Glutamatergic neuron (in vitro differentiated cells): ENCODE measurements at regions not wholly inside any gene's neighbourhood (a gene's known extent, or its start where the extent isn't known, plus 50 kb on each side); places are given as distances from the start of the nearest gene placed in this dataset.

Source experiments
- DNase-seq: peaks from one replicate; pipeline ENCODE4 v3.0.0; 2022
- H3K27ac Mint-ChIP-seq: one replicate; pipeline ENCODE4 v1.8.0; 2020; ENCODE audit warnings: mild to moderate bottlenecking, mixed read lengths, inconsistent platforms; ENCODE audit not compliant: unreplicated experiment
- H3K27me3 Mint-ChIP-seq: one replicate; pipeline ENCODE4 v1.8.0; 2020; ENCODE audit warnings: mild to moderate bottlenecking, moderate library complexity, mixed read lengths, inconsistent platforms; ENCODE audit not compliant: unreplicated experiment
- H3K36me3 Mint-ChIP-seq: one replicate; pipeline ENCODE4 v1.8.0; 2020; ENCODE audit warnings: mild to moderate bottlenecking, mixed read lengths, inconsistent platforms; ENCODE audit not compliant: unreplicated experiment
- H3K4me1 Mint-ChIP-seq: one replicate; pipeline ENCODE4 v1.8.0; 2020; ENCODE audit warnings: mild to moderate bottlenecking, low read depth, mixed read lengths, inconsistent platforms; ENCODE audit not compliant: unreplicated experiment
- H3K4me3 Mint-ChIP-seq: one replicate; pipeline ENCODE4 v1.8.0; 2020; ENCODE audit warnings: mild to moderate bottlenecking, mixed read lengths, inconsistent platforms; ENCODE audit not compliant: unreplicated experiment
- H3K9me3 Mint-ChIP-seq: one replicate; pipeline ENCODE4 v1.8.0; 2020; ENCODE audit warnings: mild to moderate bottlenecking, moderate library complexity, mixed read lengths, inconsistent platforms; ENCODE audit not compliant: unreplicated experiment
- CTCF ChIP-seq: fragments of 200-600 bp; sonication (generic); IDR thresholded peaks from one replicate; pipeline ENCODE4 v1.5.0; 2021; ENCODE audit not compliant: partially characterized antibody, unreplicated experiment

GRCh38 chr12:47373554-47374150 is 293.9 kb upstream of the AMIGO2 start:
- Mint-ChIP-seq H3K9me3 (no peaks in the 10 kb centered on the region), H3K4me3 (no peak overlapping the region), H3K4me1 (no peaks in the 10 kb centered on the region), H3K27ac (no peak overlapping the region), H3K27me3 (no peaks in the 10 kb centered on the region), H3K36me3 (no peaks in the 10 kb centered on the region)
- no peak for DNase-seq
- TF ChIP-seq CTCF: no peak

DNA sequence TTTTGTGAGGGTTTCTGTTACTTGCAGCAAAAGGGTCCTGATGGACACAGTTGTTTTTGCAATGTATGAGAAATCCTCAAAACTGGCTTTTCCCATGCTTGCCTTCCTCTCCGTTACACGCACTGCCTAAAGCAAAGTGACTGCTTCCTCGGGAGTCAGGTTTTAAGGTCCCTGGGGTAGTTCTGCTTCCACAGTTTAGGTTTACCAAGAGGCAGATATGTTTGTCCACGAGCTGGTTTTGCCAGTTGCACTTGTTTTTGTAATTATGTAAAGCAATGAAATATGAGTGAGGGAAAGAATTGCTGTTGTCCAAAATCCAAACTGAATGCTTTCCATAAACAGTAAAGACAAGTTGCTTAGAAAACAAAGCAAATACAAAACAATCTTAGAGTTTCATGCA is 290.7 kb upstream of the AMIGO2 start:
- no peaks in the 10 kb centered on the region for H3K27me3 Mint-ChIP-seq
- no peaks in the 10 kb centered on the region for H3K4me1 Mint-ChIP-seq
- H3K9me3 Mint-ChIP-seq: no peaks in the 10 kb centered on the region
- H3K36me3 Mint-ChIP-seq: no peaks in the 10 kb centered on the region
- DNase-seq: no peak
- no peak overlapping the region for H3K27ac Mint-ChIP-seq
- TF ChIP-seq CTCF: no peak
- no peak overlapping the region for H3K4me3 Mint-ChIP-seq

DNA sequence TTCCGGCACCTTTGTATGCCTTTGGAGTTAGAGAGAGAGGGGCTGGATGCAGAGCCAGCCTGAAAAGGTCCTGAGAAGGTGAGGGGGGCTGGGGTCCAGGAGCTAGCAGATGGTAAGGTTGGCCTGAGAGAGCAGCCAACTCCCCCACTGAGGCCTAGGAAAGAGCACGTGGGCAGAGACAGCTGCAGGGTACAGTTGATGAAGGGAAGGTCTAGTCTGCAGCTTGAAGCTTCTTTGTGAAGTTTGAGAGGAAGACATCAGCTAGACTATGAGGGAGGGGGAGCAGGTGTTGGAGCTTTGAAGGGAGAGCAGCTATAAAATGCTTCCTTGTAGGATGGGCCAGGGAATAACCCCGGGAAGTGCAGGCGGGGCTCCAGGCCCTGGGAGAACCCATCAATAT is 289.3 kb upstream of the AMIGO2 start:
- no peaks in the 10 kb centered on the region for H3K9me3 Mint-ChIP-seq
- H3K27me3 Mint-ChIP-seq: no peaks in the 10 kb centered on the region
- no peak for TF ChIP-seq CTCF
- DNase-seq: no peak
- H3K4me3 Mint-ChIP-seq: no peak overlapping the region
- no peak overlapping the region for H3K27ac Mint-ChIP-seq
- H3K36me3 Mint-ChIP-seq: no peaks in the 10 kb centered on the region
- H3K4me1 Mint-ChIP-seq: no peaks in the 10 kb centered on the region

DNA sequence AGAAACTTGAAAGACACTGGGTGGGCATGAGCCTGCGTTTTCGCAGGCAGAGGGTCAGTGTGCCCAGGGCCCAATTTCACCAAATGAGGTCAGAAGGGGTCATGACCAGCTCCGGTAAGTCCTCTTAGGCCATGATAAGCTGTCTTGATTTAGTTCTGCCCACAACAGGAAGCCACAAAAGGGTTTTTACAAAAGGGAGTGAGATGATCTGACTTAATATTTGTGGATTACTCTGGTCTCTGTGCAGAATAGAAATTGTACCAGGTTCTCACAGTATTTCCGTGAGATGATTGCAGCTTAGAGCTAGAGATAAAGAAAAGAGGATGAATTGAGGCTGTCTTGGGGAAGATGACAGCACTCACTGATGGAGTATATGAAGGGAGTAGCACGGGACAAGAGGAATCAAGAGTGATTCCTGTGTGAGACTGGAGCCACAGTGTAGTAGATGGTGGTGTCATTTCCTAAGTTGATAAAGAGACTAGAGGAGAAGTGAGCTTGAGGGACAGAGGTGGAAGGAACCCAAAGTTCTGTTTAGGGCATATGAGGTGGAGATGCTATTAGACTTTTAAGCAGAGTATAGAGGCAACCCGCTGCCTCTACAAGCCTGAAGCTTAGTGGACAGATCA is 288.3 kb upstream of the AMIGO2 start:
- DNase-seq: no peak
- Mint-ChIP-seq H3K4me3 (no peak overlapping the region), H3K4me1 (no peaks in the 10 kb centered on the region), H3K27ac (no peak overlapping the region), H3K9me3 (no peaks in the 10 kb centered on the region), H3K27me3 (no peaks in the 10 kb centered on the region), H3K36me3 (no peaks in the 10 kb centered on the region)
- TF ChIP-seq CTCF: no peak

- no peaks in the 10 kb centered on the region for H3K4me1 Mint-ChIP-seq
- no peak overlapping the region for H3K27ac Mint-ChIP-seq
- no peaks in the 10 kb centered on the region for H3K9me3 Mint-ChIP-seq
- no peaks in the 10 kb centered on the region for H3K27me3 Mint-ChIP-seq
- TF ChIP-seq CTCF: no peak
- H3K36me3 Mint-ChIP-seq: no peaks in the 10 kb centered on the region
- no peak for DNase-seq
- H3K4me3 Mint-ChIP-seq: no peak overlapping the region
Observed at GRCh38 chr12:47366579-47366978, 286.8 kb upstream of the AMIGO2 start.
